ENCODE measurements at regions not wholly inside any gene's neighbourhood (a gene's known extent, or its start where the extent isn't known, plus 50 kb on each side); places are given as distances from the start of the nearest gene placed in this dataset.

DNA sequence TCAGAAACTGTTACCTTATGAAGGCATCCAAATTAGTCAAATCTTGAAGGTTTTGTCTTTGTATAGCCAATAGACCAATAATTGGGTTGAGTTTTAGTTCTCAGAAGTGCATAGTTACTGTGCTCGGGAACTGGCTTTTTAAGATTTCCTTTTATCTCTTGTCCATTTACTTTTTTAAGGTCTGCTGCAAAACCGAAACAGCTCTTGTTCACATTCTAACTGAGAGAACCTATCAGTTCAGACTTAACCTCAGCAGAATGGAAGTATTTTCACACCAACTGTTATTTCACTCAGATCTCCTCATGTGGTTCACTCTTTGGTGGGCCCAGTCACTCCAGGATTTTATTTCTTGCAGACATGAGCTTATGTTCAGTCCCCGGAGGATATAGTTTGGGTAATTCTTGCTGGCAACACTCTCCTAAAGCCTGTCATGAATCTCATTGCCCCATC lies 55.5 kb downstream of the TPBG start:
- TF ChIP-seq CREB1 (IDR thresholded peaks at IDR 0.05; ENCODE audit: low read depth), result no peak
- TF ChIP-seq TCF12 (IDR thresholded peaks at IDR 0.05; ENCODE audit: low read depth), result no peak
- no peak for TF ChIP-seq ZBTB7A (IDR thresholded peaks at IDR 0.05; ENCODE audit: low read depth)
- TF ChIP-seq TAF1 (IDR thresholded peaks at IDR 0.05; ENCODE audit: low read depth), result no peak
